ENCODE measurements at regions not wholly inside any gene's neighbourhood (a gene's known extent, or its start where the extent isn't known, plus 50 kb on each side); places are given as distances from the start of the nearest gene placed in this dataset.
"Not testable (repeated sequence)": the region's sequence is repeated elsewhere in the genome, so short reads cannot be mapped to it uniquely, and the experiment has no call there.

- no peak overlapping the region for H3K4me3 ChIP-seq (ENCODE audit: control insufficient read depth, low read depth, low read length)
- no peak for TF ChIP-seq CTCF (conservative IDR thresholded peaks at IDR 0.05; ENCODE audit: control insufficient read depth, insufficient read depth, low read depth, low read length)
- no peak for DNase-seq (ENCODE audit: low read depth)
Observed at GRCh38 chr5:62767077-62767476, 188.5 kb downstream of the LRRC70 start.

GRCh38 chr5:62762503-62762902, 183.9 kb downstream of the LRRC70 start:
- no peak overlapping the region for H3K4me3 ChIP-seq (ENCODE audit: control insufficient read depth, low read depth, low read length)
- no peak for TF ChIP-seq CTCF (conservative IDR thresholded peaks at IDR 0.05; ENCODE audit: control insufficient read depth, insufficient read depth, low read depth, low read length)
- no peak for DNase-seq (ENCODE audit: low read depth)

GRCh38 chr5:62757686-62758085, 179.1 kb downstream of the LRRC70 start:
- not testable (repeated sequence) for H3K4me3 ChIP-seq (ENCODE audit: control insufficient read depth, low read depth, low read length); DNase-seq (ENCODE audit: low read depth)

GRCh38 chr5:62752998-62753367, 174.4 kb downstream of the LRRC70 start:
- DNase-seq (ENCODE audit: low read depth); H3K4me3 ChIP-seq (ENCODE audit: control insufficient read depth, low read depth, low read length): not testable (repeated sequence)

GRCh38 chr5:62752056-62752997, 173.7 kb downstream of the LRRC70 start:
- H3K4me3 ChIP-seq (ENCODE audit: control insufficient read depth, low read depth, low read length); DNase-seq (ENCODE audit: low read depth): not testable (repeated sequence)

GRCh38 chr5:62742207-62742606, 163.6 kb downstream of the LRRC70 start:
- no peak overlapping the region for H3K4me3 ChIP-seq (ENCODE audit: control insufficient read depth, low read depth, low read length)
- no peak for DNase-seq (ENCODE audit: low read depth)
- no peak for TF ChIP-seq CTCF (conservative IDR thresholded peaks at IDR 0.05; ENCODE audit: control insufficient read depth, insufficient read depth, low read depth, low read length)

- no peak for TF ChIP-seq CTCF (conservative IDR thresholded peaks at IDR 0.05; ENCODE audit: control insufficient read depth, insufficient read depth, low read depth, low read length)
- H3K4me3 ChIP-seq (ENCODE audit: control insufficient read depth, low read depth, low read length), result no peak overlapping the region
- no peak for DNase-seq (ENCODE audit: low read depth)
Observed at GRCh38 chr5:62741761-62742160, 163.1 kb downstream of the LRRC70 start.

GRCh38 chr5:62737766-62738165, 159.1 kb downstream of the LRRC70 start:
- no peak overlapping the region for H3K4me3 ChIP-seq (ENCODE audit: control insufficient read depth, low read depth, low read length)
- TF ChIP-seq CTCF (conservative IDR thresholded peaks at IDR 0.05; ENCODE audit: control insufficient read depth, insufficient read depth, low read depth, low read length), result no peak
- no peak for DNase-seq (ENCODE audit: low read depth)

Data from fibroblast of mammary gland (primary cell).